CD4-positive, alpha-beta memory T cell (primary cell): ENCODE measurements at regions not wholly inside any gene's neighbourhood (a gene's known extent, or its start where the extent isn't known, plus 50 kb on each side); places are given as distances from the start of the nearest gene placed in this dataset.
A peak's percentile ranks its signal among the peaks of the same experiment; 100 is the strongest.
"Not testable (repeated sequence)": the region's sequence is repeated elsewhere in the genome, so short reads cannot be mapped to it uniquely, and the experiment has no call there.

Experiments
- CTCF ChIA-PET: fragments of 350-600 bp; sonication (Branson Sonifier 250); formaldehyde crosslinking; loops from one replicate; lab custom pipeline; 2021; ENCODE audit warnings: inconsistent platforms; ENCODE audit not compliant: partially characterized antibody; lab: Charles Lee
- POLR2A ChIA-PET: fragments of 350-600 bp; sonication (Branson Sonifier 250); formaldehyde crosslinking; loops from one replicate; lab custom pipeline; 2021; ENCODE audit not compliant: partially characterized antibody; lab: Charles Lee
- DNase-seq, 5 donors: peaks; one replicate each; pipeline versions ENCODE4 v3.0.0 to v3.0.0-alpha.2; 2020 to 2022; ENCODE audit warnings: mixed read lengths in 1 of 5
- H3K27ac ChIP-seq: one replicate; pipeline ENCODE4 v1.7.0; 2013; ENCODE audit warnings: low read depth, low read length
- H3K27me3 ChIP-seq: 2 replicates; pipeline ENCODE4 v1.7.0; 2013; ENCODE audit warnings: mild to moderate bottlenecking, low read length, moderate library complexity; ENCODE audit not compliant: insufficient read depth
- H3K36me3 ChIP-seq: 2 replicates; pipeline ENCODE4 v1.7.0; 2013; ENCODE audit warnings: mild to moderate bottlenecking, low read length, moderate library complexity; ENCODE audit not compliant: insufficient read depth
- H3K4me1 ChIP-seq: 2 replicates; pipeline ENCODE4 v1.7.0; 2013; ENCODE audit warnings: mild to moderate bottlenecking, low read length, moderate library complexity; ENCODE audit not compliant: insufficient read depth
- H3K4me3 ChIP-seq, 2 donors: one replicate each; pipeline ENCODE4 v1.7.0; 2013; ENCODE audit warnings: low read length in 2 of 2, mild to moderate bottlenecking in 1 of 2
- H3K9me3 ChIP-seq, 2 donors: one replicate each; pipeline ENCODE4 v1.7.0; 2013; ENCODE audit warnings: low read length in 2 of 2, control low read depth in 1 of 2; ENCODE audit not compliant: control insufficient read depth in 1 of 2
- H3K27ac Mint-ChIP-seq, 7 donors: one replicate each; pipeline ENCODE4 v1.8.0; 2020 to 2021; ENCODE audit warnings: mixed read lengths in 7 of 7, mild to moderate bottlenecking in 6 of 7, inconsistent platforms in 3 of 7, moderate library complexity in 3 of 7
- H3K27me3 Mint-ChIP-seq, 2 donors: one replicate each; pipeline ENCODE4 v1.8.0; 2020 to 2021; ENCODE audit warnings: mixed read lengths in 2 of 2
- H3K36me3 Mint-ChIP-seq, 2 donors: one replicate each; pipeline ENCODE4 v1.8.0; 2020 to 2021; ENCODE audit warnings: mixed read lengths in 2 of 2, inconsistent platforms in 1 of 2, mild to moderate bottlenecking in 1 of 2
- H3K4me1 Mint-ChIP-seq, 4 donors: one replicate each; pipeline ENCODE4 v1.8.0; 2020 to 2021; ENCODE audit warnings: mixed read lengths in 4 of 4, mild to moderate bottlenecking in 1 of 4
- H3K4me3 Mint-ChIP-seq, 8 donors: one replicate each; pipeline ENCODE4 v1.8.0; 2020 to 2021; ENCODE audit warnings: mixed read lengths in 8 of 8, mild to moderate bottlenecking in 7 of 8, moderate library complexity in 6 of 8, inconsistent platforms in 3 of 8
- H3K9me3 Mint-ChIP-seq, 8 donors: one replicate each; pipeline ENCODE4 v1.8.0; 2020 to 2021; ENCODE audit warnings: mixed read lengths in 8 of 8, mild to moderate bottlenecking in 5 of 8, inconsistent platforms in 3 of 8, moderate library complexity in 1 of 8
- intact Hi-C: fragments of 100-400 bp; cut with micrococcal nuclease; formaldehyde crosslinking; loops from one replicate; pipeline ENCODE4 v1.15.1; 2023

GRCh38 chr6:37078814-37079213 is 73.4 kb downstream of the FGD2 start:
- CTCF ChIA-PET = interaction anchor here (1.5 kb wide), 1 partner anchor 27 kb away, joined by 4 read pairs; no protein-coding TSS in a partner anchor
- Mint-ChIP-seq H3K9me3 (no peaks in the 10 kb centered on the region), H3K4me3 (no peak overlapping the region), H3K27ac (no peak overlapping the region), H3K36me3 (no peaks in the 10 kb centered on the region), H3K27me3 (no peaks in the 10 kb centered on the region), H3K4me1 (peaks cover 0 to 3% (median 1%) of the 10 kb centered on the region in 4 donors)
- H3K27me3 ChIP-seq = no peaks in the 10 kb centered on the region
- intact Hi-C loops = no loop called here
- no peaks in the 10 kb centered on the region for H3K9me3 ChIP-seq
- no peak overlapping the region for H3K27ac ChIP-seq
- POLR2A ChIA-PET = no interaction called here
- no peaks in the 10 kb centered on the region for H3K4me1 ChIP-seq
- no peaks in the 10 kb centered on the region for H3K36me3 ChIP-seq
- H3K4me3 ChIP-seq = no peak overlapping the region
- no peak for DNase-seq

- Mint-ChIP-seq H3K27me3 (no peaks in the 10 kb centered on the region), H3K4me1 (peaks cover 0 to 4% (median 0%) of the 10 kb centered on the region in 4 donors), H3K36me3 (no peaks in the 10 kb centered on the region), H3K9me3 (no peaks in the 10 kb centered on the region), H3K4me3 (no peak overlapping the region), H3K27ac (no peak overlapping the region)
- Histone ChIP-seq H3K4me1 (no peaks in the 10 kb centered on the region), H3K27me3 (no peaks in the 10 kb centered on the region), H3K9me3 (no peaks in the 10 kb centered on the region), H3K27ac (no peak overlapping the region), H3K4me3 (no peak overlapping the region), H3K36me3 (no peaks in the 10 kb centered on the region)
- POLR2A ChIA-PET = no interaction called here
- intact Hi-C loops = no loop called here
- DNase-seq = no peak
- CTCF ChIA-PET = interaction anchor here (1.3 kb wide), 1 partner anchor 29 kb away, joined by 4 read pairs; no protein-coding TSS in a partner anchor
Observed at GRCh38 chr6:37081042-37081607, 75.7 kb downstream of the FGD2 start.

GRCh38 chr6:37082390-37083130 is 77.1 kb downstream of the FGD2 start:
- Histone ChIP-seq H3K36me3 (no peaks in the 10 kb centered on the region), H3K4me1 (no peaks in the 10 kb centered on the region), H3K9me3 (no peaks in the 10 kb centered on the region), H3K4me3 (no peak overlapping the region), H3K27ac (no peak overlapping the region), H3K27me3 (no peaks in the 10 kb centered on the region)
- CTCF ChIA-PET = interaction anchor here (2.2 kb wide), 1 partner anchor 31 kb away, joined by 8 read pairs; no protein-coding TSS in a partner anchor
- H3K27me3 Mint-ChIP-seq = no peaks in the 10 kb centered on the region
- intact Hi-C loops = no loop called here
- H3K4me3 Mint-ChIP-seq = no peak overlapping the region
- POLR2A ChIA-PET = no interaction called here
- peaks cover 0 to 4% (median 0%) of the 10 kb centered on the region in 4 donors for H3K4me1 Mint-ChIP-seq
- no peaks in the 10 kb centered on the region for H3K36me3 Mint-ChIP-seq
- DNase-seq = no peak
- no peaks in the 10 kb centered on the region for H3K9me3 Mint-ChIP-seq
- H3K27ac Mint-ChIP-seq = peak overlapping the region in 1 of 7 donors; percentile 66

GRCh38 chr6:37083243-37084138 is 78.0 kb downstream of the FGD2 start:
- H3K27ac ChIP-seq = no peak overlapping the region
- CTCF ChIA-PET = interaction anchor here (1.0 to 2.2 kb wide), 2 partner anchors 16 to 32 kb away, joined by 3 to 8 read pairs; no protein-coding TSS in a partner anchor

GRCh38 chr6:37084665-37085064 is 79.2 kb downstream of the FGD2 start:
- H3K27ac ChIP-seq, H3K9me3 Mint-ChIP-seq: not testable (repeated sequence)

More at GRCh38 chr6:37083243-37084138, 78.0 kb downstream of the FGD2 start:
- H3K4me1 Mint-ChIP-seq = peaks cover 0 to 4% (median 0%) of the 10 kb centered on the region in 4 donors
- no peaks in the 10 kb centered on the region for H3K9me3 Mint-ChIP-seq
- H3K27me3 ChIP-seq = no peaks in the 10 kb centered on the region
- H3K27ac Mint-ChIP-seq = peak overlapping the region in 2 of 7 donors; percentile 29 to 42
- H3K36me3 ChIP-seq = no peaks in the 10 kb centered on the region
- H3K4me3 ChIP-seq = no peak overlapping the region
- POLR2A ChIA-PET = no interaction called here
- no peaks in the 10 kb centered on the region for H3K4me1 ChIP-seq
- no peaks in the 10 kb centered on the region for H3K27me3 Mint-ChIP-seq
- H3K4me3 Mint-ChIP-seq = no peak overlapping the region
- no peak for DNase-seq
- no peaks in the 10 kb centered on the region for H3K36me3 Mint-ChIP-seq
- intact Hi-C loops = no loop called here
- H3K9me3 ChIP-seq = no peaks in the 10 kb centered on the region

GRCh38 chr6:37085198-37085597 is 79.7 kb downstream of the FGD2 start:
- ChIA-PET POLR2A (no interaction called here), CTCF (no interaction called here)
- H3K36me3 Mint-ChIP-seq = no peaks in the 10 kb centered on the region

More at GRCh38 chr6:37084665-37085064, 79.2 kb downstream of the FGD2 start:
- H3K4me1 Mint-ChIP-seq, intact Hi-C loops, H3K27ac Mint-ChIP-seq, H3K4me3 Mint-ChIP-seq, H3K27me3 Mint-ChIP-seq, DNase-seq, H3K36me3 ChIP-seq, H3K9me3 ChIP-seq, H3K4me1 ChIP-seq, H3K36me3 Mint-ChIP-seq, H3K4me3 ChIP-seq, H3K27me3 ChIP-seq, POLR2A ChIA-PET: not testable (repeated sequence)
- CTCF ChIA-PET = interaction anchor here (1.0 to 2.2 kb wide), 2 partner anchors 17 to 33 kb away, joined by 3 to 8 read pairs; no protein-coding TSS in a partner anchor

GRCh38 chr6:37088897-37089296 is 81.1 kb upstream of the PIM1 start:
- Mint-ChIP-seq H3K27me3 (no peaks in the 10 kb centered on the region), H3K27ac (no peak overlapping the region), H3K4me1 (peaks cover 1 to 7% (median 6%) of the 10 kb centered on the region in 4 donors), H3K36me3 (no peaks in the 10 kb centered on the region), H3K4me3 (no peak overlapping the region), H3K9me3 (no peaks in the 10 kb centered on the region)
- H3K36me3 ChIP-seq = no peaks in the 10 kb centered on the region
- H3K4me1 ChIP-seq = no peaks in the 10 kb centered on the region
- DNase-seq = no peak
- no peaks in the 10 kb centered on the region for H3K9me3 ChIP-seq
- H3K4me3 ChIP-seq = no peak overlapping the region
- intact Hi-C loops = no loop called here
- POLR2A ChIA-PET = no interaction called here
- CTCF ChIA-PET = no interaction called here
- no peak overlapping the region for H3K27ac ChIP-seq
- no peaks in the 10 kb centered on the region for H3K27me3 ChIP-seq

More at GRCh38 chr6:37085198-37085597, 79.7 kb downstream of the FGD2 start:
- peaks cover 0 to 4% (median 0%) of the 10 kb centered on the region in 4 donors for H3K4me1 Mint-ChIP-seq
- Histone ChIP-seq H3K36me3 (no peaks in the 10 kb centered on the region), H3K4me1 (no peaks in the 10 kb centered on the region), H3K27me3 (no peaks in the 10 kb centered on the region), H3K27ac (no peak overlapping the region), H3K9me3 (no peaks in the 10 kb centered on the region), H3K4me3 (no peak overlapping the region)
- H3K4me3 Mint-ChIP-seq = no peak overlapping the region
- no peaks in the 10 kb centered on the region for H3K9me3 Mint-ChIP-seq
- H3K27ac Mint-ChIP-seq = peak overlapping the region in 1 of 7 donors; percentile 22
- no peaks in the 10 kb centered on the region for H3K27me3 Mint-ChIP-seq
- intact Hi-C loops = no loop called here
- DNase-seq = no peak
